ENCODE measurements at regions not wholly inside any gene's neighbourhood (a gene's known extent, or its start where the extent isn't known, plus 50 kb on each side); places are given as distances from the start of the nearest gene placed in this dataset.
"Not testable (repeated sequence)": the region's sequence is repeated elsewhere in the genome, so short reads cannot be mapped to it uniquely, and the experiment has no call there.

DNA sequence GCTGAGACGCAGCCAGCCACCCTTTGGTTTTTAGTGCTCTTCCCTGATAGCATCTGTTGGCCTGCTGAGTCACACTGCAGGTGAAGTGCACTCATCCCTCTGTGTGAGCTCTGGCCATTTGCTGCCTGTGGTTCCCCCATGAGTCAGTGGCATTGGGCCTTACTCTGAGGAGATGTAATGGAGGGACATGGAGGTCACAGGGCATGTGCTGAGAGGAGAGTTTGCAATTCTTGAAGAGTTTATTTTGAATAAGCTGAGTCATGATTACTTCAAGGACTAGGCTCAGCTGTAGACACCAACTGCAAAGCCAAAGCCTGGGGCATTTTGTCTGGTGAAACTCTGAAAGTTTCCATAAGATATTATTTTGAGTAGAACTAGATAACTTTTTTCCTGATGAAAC is 200.3 kb downstream of the BCL2L11 start:
- FAIRE-seq = not testable (repeated sequence)

DNA sequence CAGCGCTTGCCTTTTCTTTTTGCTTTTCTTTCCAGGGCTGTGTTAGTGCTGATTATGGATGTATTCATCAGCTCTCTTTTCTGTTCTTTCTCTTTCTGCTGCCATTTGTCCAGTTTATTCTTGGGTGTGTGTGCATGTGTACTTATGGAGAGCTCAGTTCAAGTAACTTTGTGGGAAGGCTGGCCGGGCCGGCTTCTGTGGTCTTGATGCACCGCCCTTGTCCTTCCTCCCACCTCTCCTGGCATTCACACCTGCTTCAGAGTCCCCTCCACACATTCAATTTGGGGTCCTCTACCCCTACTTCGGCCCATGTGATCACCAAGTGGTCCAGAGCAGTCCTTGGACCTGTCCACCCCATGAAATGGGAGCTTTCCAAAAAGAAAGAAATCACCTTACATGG is 202.7 kb downstream of the BCL2L11 start:
- not testable (repeated sequence) for FAIRE-seq

DNA sequence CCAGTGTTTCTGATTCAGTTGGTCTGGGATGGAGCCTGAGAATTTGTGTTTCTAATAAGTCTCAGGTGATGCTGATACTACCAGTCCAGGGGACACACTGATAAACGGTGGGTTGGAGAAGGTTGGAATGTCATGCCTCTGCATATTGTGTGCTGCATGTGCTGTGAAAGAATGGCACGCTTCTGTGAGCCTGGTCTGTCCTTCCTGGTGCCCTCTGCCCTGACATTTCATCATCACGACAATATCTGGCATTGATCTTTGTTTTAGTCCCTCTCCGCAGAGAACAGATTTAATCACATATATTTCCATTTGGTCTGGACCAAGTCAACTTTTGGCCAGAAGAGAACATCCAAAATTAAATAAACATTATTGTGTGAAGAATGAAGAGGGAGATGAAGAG is 207.0 kb downstream of the BCL2L11 start:
- not testable (repeated sequence) for FAIRE-seq

DNA sequence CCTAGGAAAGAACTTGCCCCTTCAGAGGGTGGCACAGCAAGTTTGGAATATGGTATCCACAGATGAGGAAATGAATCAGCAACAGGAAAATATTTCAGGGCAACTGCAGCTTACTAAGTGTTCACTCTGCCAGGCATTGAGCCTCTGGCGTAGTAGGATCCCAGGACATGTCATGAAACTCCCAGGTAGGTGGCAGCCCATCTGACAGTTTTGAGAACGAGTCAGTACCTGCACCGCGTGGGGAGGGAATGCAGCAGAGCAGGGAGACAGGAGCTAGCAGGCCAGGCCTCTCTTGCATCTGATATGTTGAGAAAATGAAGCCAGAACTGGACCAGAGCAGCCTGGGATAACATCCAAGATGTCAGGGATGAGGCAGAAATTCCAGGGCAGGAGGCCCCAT is 208.6 kb downstream of the BCL2L11 start:
- not testable (repeated sequence) for FAIRE-seq

GRCh38 chr2:111331099-111331724 is 210.5 kb downstream of the BCL2L11 start:
- FAIRE-seq = not testable (repeated sequence)

DNA sequence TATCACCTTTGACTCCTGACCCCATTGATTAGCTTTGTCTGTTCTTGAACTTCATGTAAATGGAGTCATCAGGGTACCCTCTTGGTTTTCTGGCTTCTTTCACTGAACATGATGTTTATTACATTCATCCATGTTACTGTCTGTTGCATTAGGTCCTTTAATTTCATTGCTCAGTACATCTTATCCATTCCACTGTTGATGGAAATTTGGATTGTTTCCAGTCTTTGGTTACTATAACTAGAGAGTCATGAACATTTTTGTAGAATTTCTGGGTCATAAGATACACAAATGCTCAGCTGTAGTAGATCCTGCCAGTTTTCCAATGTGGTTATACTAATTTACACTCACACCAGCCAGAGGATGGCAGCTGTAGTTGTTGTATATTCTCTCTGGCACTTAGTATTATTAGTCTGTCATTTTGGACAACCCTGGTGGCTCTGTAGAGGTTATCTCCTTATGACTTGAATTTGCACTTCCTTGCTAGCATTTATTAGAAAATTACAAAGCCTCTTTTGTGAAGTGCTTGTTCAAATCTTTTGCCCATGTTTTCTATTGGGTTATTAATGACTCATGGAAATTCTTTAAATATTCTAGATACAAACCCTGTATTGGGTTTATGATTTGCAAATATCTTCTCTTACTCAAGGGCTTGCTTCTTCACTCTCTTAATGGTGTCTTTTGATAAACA is 214.7 kb downstream of the BCL2L11 start:
- FAIRE-seq = not testable (repeated sequence)

- FAIRE-seq = not testable (repeated sequence)
Measured at GRCh38 chr2:111338474-111338873, 217.8 kb downstream of the BCL2L11 start.

GRCh38 chr2:111339476-111339875 is 218.8 kb downstream of the BCL2L11 start:
- not testable (repeated sequence) for FAIRE-seq

DNA sequence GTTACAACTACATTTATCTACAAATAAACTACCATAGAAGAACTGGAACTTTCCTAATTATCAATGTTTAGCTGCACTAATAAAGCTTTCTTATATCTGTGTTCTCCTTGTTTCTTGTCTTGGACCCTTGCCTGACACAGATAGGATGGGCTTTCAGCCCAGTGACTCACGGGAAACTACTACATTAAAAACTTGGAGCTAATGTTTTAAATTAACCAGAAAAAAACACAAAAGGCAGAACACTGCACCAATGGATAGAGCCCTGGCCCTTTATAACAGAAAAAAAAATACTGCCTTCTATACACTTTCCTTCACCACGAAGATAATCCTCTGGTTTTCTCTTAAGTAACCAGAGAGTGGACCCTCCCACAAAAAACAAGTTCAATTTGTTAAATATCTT is 223.9 kb downstream of the BCL2L11 start:
- FAIRE-seq = not testable (repeated sequence)

- FAIRE-seq = not testable (repeated sequence)
Measured at GRCh38 chr2:111345439-111345838, 224.7 kb downstream of the BCL2L11 start.

- FAIRE-seq = not testable (repeated sequence)
Measured at GRCh38 chr2:111346018-111346930, 225.6 kb downstream of the BCL2L11 start.

- not testable (repeated sequence) for FAIRE-seq
Measured at GRCh38 chr2:111347695-111348094, 227.0 kb downstream of the BCL2L11 start.

GRCh38 chr2:111348316-111348715 is 227.6 kb downstream of the BCL2L11 start:
- not testable (repeated sequence) for FAIRE-seq

GRCh38 chr2:111355022-111355817 is 234.5 kb downstream of the BCL2L11 start:
- not testable (repeated sequence) for FAIRE-seq

GRCh38 chr2:111355823-111356511 is 235.3 kb downstream of the BCL2L11 start:
- FAIRE-seq = not testable (repeated sequence)

DNA sequence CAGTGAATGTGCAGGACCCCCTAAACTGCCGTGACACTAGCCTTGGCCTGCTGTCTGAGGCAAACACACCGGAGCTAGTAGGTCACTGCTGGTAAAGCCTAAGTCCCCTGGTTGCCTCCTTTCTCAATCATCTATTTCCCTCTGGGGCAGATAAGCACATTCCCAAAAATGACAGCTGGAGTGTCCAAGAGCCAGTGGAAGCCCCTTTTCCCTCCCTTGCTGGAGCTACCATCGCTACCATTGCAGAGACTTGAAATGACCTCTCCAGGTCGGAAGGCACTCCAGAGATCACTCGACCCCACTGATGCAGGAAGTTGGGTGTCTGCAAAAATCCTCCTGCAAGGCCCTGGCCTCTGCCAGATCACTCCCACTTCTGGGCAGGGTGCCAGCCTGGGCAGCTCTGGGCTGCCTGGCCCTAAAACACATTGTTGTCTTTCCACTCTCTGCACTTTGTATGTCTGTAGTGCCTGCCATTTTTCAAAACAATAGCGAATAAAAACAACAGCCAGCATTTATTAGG is 235.9 kb downstream of the BCL2L11 start:
- FAIRE-seq = not testable (repeated sequence)

DNA sequence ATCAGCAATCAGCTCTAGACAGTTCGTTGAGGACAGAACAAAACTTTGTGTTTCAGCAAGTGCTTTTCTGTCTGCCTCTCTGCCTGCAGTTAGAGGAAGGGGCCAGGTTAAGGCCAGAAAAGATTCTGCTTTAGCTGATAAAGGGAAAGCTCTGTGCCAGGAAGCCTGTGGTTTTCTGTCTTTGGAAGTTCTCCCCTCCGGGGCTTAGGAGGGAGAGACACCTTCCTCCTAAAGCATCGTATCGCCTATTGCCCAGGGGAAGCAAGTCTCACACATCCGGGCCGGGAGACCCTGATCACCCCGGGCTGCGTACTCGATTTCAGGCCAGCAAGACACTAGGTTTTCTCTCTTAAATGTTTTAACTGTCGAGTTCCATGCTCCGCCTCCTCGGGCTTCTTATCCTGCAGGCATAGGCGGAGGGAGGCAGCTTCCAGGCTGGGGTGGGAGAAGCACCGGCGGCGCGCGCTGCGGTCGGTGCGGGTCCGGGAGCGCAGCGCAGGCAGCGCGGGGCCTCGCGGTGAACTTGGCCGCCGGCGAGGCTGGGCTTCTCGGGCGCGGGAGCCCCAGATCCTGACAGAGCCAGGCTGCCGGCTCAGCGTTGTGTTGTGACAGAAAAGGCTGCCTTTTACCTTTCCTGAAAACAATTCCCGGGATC is 245.4 kb downstream of the BCL2L11 start:
- not testable (repeated sequence) for FAIRE-seq

- not testable (repeated sequence) for FAIRE-seq
Measured at GRCh38 chr2:111366641-111367029, 245.9 kb downstream of the BCL2L11 start.

DNA sequence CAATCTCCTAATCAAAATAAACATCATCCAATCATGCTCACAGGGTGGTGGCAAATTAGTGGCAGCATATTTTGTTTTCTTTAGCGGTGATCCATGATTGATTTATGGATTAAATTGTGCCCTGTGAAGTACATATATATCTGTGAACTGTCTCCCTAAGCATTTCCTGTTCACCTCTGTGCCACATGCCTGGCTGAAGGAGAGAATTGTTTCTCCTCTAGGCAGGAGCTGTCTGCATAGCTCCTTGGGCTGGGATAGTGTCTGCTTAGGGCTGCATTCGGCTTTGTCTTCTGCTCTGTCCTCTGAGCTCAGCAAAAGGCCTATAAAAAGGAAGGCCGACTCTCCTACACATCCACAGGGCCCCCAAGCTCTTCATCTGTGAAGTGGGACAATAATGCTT is 246.4 kb downstream of the BCL2L11 start:
- FAIRE-seq = not testable (repeated sequence)

- not testable (repeated sequence) for FAIRE-seq
Measured at GRCh38 chr2:111367871-111368270, 247.2 kb downstream of the BCL2L11 start.

DNA sequence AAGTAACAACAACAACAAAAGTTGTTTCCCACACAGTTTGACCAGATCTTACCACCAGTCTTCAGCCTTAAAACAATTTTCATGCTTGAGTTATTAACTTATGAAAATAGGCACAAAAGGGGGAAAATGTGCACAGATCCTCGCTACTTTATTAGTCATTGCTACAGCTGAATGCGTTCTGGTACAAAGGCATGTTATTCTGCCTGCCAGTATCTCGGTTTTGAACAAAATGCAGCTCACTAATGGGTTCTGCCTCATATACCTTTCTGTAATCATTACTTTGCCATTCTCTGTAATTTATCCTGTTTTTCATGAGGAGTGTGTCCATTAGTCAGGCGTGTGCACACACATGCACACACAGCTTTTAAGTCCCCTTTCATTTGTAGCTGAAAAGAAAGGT is 247.6 kb downstream of the BCL2L11 start:
- FAIRE-seq = not testable (repeated sequence)

Measured in A204.1 (cell line).